NCI-H2107 treated with DMSO at 0.1 percent for 48 hours (cell line): ENCODE measurements at regions not wholly inside any gene's neighbourhood (a gene's known extent, or its start where the extent isn't known, plus 50 kb on each side); places are given as distances from the start of the nearest gene placed in this dataset.

Experiments
- DNase-seq: peaks from one replicate; lab custom pipeline; 2025; ENCODE audit not compliant: unreplicated experiment; lab: John Stamatoyannopoulos, UW

- no peak for DNase-seq
Observed at GRCh38 chr18:78630981-78631510, 348.6 kb upstream of the SALL3 start.

GRCh38 chr18:78632111-78632541 lies 347.5 kb upstream of the SALL3 start:
- DNase-seq = no peak

GRCh38 chr18:78634061-78634696 lies 345.4 kb upstream of the SALL3 start:
- DNase-seq = no peak

- no peak for DNase-seq
Observed at GRCh38 chr18:78635093-78635800, 344.4 kb upstream of the SALL3 start.

GRCh38 chr18:78636260-78636659 lies 343.4 kb upstream of the SALL3 start:
- no peak for DNase-seq

- no peak for DNase-seq
Observed at GRCh38 chr18:78637442-78638402, 341.9 kb upstream of the SALL3 start.

- no peak for DNase-seq
Observed at GRCh38 chr18:78639006-78639950, 340.3 kb upstream of the SALL3 start.

GRCh38 chr18:78640246-78640995 lies 339.2 kb upstream of the SALL3 start:
- no peak for DNase-seq

- no peak for DNase-seq
Observed at GRCh38 chr18:78641689-78642231, 337.9 kb upstream of the SALL3 start.

- peak; percentile 16 for DNase-seq
Observed at GRCh38 chr18:78642296-78642951, 337.2 kb upstream of the SALL3 start.

- DNase-seq = no peak
Observed at GRCh38 chr18:78643004-78643403, 336.6 kb upstream of the SALL3 start.

GRCh38 chr18:78643981-78644380 lies 335.6 kb upstream of the SALL3 start:
- no peak for DNase-seq

GRCh38 chr18:78645216-78645615 lies 334.4 kb upstream of the SALL3 start:
- no peak for DNase-seq

- DNase-seq = no peak
Observed at GRCh38 chr18:78647018-78647417, 332.6 kb upstream of the SALL3 start.

- DNase-seq = no peak
Observed at GRCh38 chr18:78649421-78649820, 330.2 kb upstream of the SALL3 start.

GRCh38 chr18:78650926-78651325 lies 328.7 kb upstream of the SALL3 start:
- no peak for DNase-seq

- no peak for DNase-seq
Observed at GRCh38 chr18:78652001-78652545, 327.5 kb upstream of the SALL3 start.

GRCh38 chr18:78655921-78656320 lies 323.7 kb upstream of the SALL3 start:
- DNase-seq = no peak
